Effector CD4-positive, alpha-beta T cell (primary cell): ENCODE measurements at regions not wholly inside any gene's neighbourhood (a gene's known extent, or its start where the extent isn't known, plus 50 kb on each side); places are given as distances from the start of the nearest gene placed in this dataset.
"Not testable (repeated sequence)": the region's sequence is repeated elsewhere in the genome, so short reads cannot be mapped to it uniquely, and the experiment has no call there.

Experiments used
- DNase-seq: peaks from one replicate; pipeline ENCODE4 v3.0.0-alpha.2; 2020

DNA sequence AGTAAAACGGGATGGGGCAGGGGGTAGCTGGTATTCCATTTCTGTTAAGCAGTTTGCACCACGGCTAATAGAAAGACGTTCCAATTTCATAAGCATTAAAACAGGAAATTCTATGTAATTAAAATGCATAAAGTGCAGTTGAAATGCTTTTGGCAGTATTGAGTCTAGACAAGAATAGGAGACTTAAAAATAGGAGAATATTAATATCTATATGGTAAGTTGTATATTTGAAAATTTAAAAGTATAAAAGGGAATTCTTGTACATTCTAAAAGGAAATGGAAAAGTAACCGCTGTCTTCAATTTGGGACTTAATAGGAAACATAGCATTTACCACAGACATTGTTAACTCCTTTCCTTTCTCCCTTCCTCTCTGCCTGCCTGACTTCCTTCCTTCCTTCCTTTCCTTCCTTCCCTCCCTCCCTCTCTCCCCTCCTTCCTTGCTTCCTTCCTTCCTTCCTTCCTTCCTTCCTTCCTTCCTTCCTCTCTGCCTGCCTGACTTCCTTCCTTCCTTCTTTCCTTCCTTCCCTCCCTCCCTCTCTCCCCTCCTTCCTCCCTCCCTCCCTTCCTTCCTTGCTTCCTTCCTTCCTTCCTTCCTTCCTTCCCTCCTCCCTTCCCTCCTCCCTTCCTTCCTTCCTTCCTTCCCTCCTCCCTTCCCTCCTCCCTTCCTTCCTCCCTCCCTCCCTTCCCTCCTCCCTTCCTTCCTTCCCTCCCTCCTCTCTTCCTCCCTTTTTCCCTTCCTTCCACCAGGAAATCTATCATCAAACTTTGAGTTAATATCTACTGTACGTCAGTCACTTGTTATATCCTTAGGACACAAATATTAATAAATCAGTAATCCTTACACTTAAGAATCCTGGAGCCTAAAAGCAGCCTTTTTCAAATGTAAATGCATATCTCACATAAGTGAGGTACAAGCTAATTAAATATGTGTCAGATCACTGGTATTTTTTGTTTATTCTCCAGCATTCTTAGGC lies 1049.3 kb downstream of the GALC start:
- no peak for DNase-seq

DNA sequence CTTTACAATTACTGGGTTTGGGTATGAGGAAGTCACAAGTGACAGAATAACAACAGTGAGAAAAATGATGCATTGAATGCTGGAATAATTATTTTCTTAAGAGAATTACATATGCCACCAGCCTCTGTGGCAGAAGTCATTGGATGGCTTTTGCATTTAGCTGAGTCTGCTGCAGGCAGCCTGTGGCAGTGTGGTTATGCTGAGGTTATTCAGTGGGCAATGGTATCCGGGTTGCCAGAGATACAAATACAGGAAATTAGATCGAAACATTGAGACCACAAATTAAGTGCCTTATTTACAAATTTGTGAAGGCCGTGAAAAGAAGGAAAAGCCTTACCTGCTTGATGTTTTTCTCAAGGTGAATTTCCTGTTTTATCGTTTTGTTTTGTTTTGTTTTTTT lies 1050.0 kb downstream of the GALC start:
- DNase-seq, result no peak

DNA sequence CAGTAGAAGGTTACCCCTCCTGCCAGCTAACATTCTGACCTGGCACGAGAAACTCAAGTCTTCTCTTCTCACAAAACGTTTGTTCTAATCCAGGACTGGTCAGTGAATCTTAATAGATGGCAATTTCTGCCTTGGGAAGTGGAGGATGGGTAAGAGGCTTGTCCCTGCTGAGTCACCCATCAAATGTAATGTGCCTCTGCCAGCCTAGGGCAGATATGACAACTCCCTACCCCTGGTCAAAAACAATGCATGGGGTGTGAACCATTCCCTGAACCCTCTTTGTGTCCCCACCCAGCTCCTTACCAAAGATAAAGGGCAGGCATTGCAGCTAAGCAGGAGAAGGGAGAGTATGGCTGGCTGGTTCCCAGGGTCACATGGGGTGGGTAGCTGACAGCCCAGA lies 1052.9 kb downstream of the GALC start:
- DNase-seq, result no peak

DNA sequence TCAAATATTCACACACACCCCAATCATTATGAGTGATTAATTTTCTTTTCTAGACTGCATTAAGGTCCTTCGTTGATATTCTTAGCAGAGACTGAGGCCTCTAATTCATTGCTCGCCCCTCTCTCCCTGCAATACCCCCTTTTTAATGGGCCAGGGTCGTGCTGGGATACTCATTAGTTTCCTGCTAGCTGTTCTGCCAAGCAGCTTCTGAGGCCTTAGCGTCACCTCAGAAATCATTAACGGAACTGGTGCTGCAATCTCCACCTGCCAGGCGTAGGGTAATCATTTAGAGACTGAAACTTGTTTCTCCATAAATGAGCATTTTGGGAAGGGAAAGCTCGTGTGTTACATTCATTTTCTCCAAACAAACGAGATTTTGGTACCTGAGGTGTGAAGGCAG lies 1054.7 kb downstream of the GALC start:
- no peak for DNase-seq

DNA sequence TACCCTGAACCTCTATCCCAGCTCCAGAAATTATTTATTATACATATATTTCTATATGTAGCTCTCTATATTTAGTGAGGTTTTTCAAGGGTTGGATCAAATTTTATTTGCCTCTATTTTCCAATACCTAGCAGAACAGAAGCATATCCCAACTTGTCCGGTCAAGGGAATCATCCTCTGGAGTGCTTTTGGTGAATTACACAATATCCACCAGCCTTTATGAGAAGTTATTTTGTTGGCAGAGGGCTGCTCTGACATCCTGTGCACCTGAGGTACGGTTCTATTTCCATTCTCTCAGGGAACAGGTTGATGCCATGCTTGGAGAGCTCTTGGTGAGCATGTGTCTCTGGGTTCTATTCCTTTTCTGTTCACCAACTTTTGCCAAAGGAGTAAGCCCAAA lies 1056.4 kb downstream of the GALC start:
- DNase-seq, result no peak

DNA sequence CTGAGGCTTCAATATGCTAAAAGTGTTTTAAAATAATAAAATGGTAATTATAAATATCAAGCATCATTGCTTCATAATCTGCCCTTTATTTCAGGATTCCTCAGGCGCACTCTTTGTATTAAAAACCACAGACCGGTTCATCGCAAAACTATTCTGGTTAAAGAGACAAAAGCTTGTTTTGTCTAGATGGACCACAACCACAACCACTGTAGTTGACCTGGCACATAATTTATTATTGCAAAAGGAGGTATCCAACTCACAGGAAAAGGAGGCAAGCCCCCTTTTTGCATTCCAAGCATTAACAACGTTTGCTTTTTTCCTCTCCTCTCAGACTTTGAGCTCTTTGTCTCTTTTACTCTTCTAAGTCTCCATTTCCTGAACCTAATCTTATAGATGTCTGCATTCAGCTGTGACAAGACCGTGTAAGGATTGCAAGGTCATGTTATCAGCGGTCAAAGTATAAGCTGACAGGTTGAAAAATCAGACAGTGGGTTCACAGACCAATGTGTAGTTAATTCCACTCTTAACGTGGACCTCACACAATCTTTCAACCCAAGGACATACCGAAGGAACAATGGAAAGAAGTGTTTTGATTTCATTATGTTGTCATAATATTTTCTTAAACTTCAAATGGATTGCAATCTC lies 1057.6 kb downstream of the GALC start:
- no peak for DNase-seq

DNA sequence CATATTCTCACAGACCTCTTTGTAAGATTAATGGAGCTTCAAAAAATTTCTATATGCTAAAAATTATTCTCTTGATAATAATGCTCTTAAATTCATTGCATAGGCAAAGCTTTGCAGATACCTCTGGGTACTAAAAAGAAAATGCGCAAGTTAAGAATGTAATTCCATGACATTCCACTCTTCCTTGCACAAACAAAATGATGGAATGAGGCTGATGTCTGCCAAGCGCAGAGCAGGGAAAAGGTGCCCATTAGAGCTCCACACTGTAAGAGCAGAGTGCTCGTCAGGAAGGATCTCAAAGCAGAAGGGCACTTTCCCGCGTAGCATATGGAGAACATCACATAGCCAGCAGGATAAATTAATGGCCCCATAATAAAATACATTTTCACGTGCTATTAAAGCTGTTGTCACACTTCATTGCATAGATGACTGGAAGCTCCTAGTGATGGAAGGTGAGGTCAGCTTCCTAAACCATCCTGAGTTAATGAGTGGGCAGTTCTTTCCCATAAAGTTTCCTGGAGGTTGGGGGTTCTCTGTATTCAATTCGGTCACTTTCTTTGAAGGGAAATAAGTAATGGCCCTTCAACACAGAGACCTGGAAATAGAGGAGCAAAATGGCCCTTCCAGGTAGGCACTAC lies 1058.9 kb downstream of the GALC start:
- DNase-seq, result no peak

DNA sequence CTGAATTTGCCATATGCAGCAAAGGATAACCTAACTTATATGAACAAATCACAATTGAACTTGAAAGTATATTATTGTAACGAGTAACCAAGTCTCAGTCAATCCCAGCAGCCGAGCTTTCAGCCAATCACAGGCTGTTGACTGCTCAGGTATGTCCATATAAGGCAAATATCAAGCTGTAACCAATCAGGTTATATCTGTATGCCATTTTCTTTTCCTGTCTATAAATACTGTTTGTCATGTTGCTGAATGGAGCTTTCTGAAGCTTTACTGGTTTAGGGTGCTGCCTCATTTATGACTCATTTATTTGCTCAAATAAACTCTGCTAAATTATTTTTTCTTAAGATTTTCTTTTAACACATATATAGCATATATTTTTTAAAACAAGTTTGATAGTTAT lies 1059.5 kb downstream of the GALC start:
- no peak for DNase-seq

DNA sequence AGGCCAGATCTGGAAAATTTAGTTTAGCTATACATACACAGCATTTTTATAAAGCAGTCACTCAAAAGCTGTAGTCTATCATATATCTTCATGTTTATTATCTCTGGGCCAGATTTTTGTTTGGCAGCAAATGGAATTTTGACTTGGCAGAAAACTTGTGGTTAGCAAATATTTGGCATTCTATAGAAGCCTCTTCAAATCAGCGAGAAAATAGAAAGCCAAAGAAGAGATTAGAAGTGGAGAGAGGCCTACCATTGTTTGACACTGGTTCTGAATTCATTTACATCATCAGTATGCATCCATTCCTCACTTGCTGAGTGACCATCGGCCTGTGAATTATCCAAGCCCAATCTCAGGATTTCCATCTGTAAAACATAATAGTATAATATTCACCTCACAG lies 1077.6 kb downstream of the GALC start:
- DNase-seq, result no peak

DNA sequence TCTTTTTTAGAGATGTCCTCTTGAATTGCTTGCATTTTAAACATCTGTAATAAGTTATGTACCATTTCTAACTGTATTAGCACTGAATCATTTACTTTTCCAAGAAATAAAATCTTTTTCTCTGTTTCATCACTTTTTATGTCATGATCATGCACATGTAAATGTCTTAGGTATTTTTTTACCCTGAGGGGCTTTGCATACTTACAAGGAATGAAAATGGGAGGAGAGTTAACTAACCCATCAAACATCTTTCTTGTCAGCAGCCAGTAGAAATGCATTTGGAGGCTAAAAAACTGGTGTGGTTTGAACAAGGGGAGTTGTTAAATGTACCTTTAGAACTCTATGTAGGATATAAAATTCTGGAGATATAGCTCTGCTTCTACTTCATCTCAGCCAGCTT lies 1080.3 kb downstream of the GALC start:
- no peak for DNase-seq

DNA sequence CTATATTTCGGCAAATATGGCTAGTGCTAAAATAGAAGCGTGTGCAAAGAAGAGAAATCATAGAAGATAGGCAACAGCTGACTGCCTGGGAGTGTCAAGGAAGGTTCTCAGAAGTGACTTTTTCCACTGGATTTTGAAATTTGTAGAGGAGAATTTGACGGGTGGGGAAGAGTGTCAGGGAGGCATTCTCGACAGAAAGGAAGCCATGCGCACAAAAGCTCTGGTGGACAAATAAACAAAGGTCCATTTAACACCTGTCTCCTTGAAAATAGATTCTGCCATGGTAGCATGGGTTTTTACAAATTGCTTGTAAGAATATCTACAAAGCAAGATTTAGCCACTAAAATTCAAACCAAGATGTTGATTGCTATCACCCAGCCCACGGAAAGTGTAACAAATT lies 1081.5 kb downstream of the GALC start:
- DNase-seq, result no peak

DNA sequence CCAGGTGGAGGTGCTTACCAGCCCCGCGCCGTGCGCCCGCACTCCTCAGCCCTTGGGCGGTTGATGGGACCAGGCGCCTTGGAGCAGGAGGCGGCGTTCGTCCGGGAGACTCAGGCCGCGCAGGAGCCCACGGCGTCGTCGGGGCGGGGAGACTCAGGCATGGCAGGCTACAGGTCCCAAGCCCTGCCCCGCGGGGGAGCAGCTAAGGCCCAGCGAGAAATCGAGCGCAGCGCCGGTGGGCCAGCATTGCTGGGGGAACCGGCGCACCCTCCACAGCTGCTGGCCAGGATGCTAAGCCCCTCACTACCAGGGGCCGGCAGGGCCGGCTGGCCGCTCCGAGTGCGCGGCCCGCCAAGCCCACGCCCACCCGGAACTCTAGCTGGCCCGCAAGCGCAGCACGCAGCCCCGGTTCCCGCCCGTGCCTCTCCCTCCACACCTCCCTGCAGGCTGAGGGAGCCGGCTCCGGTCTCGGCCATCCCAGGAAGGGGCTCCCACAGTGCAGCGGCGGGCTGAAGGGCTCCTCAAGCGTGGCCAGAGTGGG lies 1087.5 kb downstream of the GALC start:
- not testable (repeated sequence) for DNase-seq

DNA sequence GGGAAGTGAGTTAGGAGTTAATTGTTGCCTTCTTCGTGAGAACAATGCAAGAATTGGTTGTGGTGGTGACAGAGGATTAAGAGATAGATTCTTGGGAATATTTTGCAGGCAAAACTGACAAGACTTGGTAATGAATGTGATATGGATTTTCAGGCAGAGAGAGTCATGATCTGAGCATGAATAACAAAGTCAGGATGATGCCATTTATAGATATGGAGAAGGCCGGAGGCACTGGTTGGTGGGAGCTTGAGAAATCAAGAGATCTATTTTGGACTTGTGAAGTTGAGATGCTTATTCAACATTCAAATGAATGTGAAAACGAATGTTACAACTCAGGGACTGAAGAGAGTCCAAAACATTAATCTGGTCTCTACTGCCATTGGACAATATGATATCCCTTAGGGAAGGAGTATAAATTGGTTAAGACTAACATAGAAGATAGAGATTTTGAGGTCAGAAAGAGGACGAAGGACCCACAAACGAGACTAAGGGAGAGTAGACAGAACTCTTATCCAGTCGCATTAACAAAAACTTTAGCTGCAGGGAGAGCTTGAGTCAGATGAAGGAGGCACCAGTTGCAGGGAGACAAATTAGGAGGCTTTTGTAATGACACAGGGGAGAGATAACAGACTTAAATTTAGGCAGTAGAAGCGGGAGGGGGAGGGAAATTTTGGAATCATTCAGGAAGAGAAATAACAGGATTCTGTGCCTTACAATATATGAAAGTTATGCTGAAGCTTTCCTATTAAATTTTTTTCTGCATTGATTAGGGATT lies 1090.6 kb downstream of the GALC start:
- no peak for DNase-seq

DNA sequence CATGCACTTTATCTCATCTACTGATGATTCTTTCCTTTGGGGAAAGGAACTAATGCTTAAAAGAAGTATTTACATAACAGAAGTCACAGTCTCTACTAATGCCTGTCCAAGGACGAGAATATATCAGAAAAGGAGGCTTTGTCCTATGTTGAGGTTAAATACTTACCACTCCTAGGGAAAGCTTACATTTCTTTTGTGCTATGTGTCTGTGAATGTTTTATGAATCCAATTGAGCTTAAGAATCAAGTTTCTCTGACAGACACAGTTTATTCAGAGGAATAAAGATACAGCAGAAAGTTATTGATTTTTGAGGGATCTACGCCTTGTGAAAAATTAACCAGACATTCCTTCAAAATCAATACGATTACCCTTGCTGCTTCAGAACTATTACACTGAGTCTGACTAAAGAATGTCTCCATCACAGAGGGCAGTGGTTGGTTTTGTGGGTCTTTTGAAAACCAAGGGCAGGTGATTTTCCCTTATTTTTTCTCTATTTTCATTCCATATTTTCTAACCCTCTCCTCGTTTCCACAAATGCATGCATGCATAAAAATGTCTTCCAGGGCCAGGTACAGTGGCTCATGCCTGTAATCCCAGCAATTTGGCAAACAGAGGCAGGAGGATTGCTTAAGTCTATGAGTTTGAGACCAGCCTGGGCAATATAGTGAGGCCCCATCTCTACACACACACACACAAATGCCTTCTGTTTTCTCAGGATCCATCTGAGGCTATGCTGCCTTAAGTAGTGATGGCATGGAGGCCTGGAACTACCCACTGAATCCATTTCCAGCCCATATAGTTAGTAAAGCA lies 1095.1 kb downstream of the GALC start:
- no peak for DNase-seq

DNA sequence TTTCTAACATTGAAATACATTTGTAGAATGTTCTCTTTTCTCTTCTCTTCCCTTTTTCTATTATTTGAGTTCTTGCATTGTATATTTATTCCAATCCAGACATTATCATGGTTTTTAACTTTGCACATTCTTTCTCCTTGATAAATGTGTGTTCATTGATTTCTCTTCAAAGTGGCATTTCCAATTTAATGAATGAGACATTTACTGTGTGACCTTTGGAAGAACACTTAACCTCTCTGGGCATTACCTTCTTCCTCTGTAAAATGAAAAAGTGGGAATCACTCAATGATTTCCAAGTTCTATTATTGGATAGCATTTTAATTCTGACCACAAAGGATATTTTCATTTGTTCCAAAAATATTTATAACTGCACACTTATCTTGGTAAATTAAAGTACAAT lies 1095.8 kb downstream of the GALC start:
- no peak for DNase-seq

DNA sequence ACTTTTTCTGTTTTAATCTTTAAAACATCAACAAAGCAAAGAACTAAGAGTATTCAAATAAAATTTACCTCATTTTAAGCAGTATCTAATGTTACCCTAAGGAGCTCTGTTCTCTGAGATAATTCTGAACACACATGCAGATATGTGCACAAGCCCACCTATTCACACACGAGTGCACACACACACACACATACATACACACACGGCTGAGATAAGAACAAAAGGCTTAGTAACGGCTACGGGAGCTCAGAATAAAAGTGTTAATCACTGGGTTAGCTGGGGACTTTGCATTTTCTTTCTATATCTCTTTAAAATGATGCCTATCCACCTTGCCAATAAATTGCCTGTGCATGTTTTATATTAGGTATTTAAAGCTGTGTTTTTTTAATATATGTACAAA lies 1096.3 kb downstream of the GALC start:
- DNase-seq, result no peak

DNA sequence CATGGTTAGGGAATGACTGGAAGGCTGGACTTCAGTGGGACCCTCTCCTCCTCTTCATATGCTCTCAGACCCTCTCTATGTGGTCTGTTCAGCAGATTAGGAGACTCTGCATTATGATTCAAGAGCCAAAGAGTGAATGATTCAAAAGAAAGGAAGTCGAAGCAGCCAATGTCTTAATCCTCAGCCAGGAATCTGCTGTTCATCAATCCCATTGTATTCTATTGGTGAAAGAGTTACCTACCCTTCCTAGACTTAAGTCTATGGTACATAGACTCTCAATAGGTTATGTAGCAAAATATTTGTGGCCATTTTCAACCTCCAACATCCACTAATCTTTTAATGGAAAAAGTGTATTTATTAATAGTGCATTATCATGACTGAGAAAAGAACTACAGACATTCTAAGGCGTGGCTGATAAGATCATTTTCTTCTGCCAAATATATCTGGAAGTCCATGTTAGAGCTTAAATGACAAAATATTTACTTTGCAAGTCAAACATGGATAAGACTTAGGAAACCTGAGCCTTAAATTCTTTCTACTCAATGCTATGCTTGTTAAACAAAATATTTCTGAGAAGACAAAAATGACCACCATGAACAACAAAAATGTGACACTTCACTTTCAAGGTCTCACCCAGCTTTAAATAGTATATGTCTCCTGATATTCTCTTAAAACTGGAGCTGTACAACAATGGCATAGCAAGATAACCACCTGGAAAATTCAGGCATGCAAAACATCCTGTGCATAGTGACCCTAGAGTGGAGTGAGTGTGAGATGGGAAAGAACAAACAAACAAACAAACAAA lies 1100.6 kb downstream of the GALC start:
- no peak for DNase-seq

DNA sequence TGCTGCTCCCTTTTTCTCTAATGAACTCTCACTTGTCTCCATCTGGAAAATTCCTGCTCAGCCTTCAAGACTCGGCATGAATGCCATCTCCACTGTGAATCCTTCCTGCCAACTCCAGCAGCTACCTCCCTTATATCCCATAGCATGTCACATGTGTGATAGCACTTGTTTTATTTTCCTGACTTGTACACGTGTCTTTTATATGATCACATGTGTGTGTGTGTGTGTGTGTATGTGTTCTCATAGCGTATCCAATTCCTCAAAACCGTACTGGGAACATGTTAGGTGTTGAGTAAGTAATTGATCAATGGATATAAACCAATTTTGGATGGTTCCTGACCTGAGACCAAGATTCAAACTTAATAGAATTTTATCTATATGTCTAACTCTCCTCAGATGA lies 1107.7 kb downstream of the GALC start:
- no peak for DNase-seq

DNA sequence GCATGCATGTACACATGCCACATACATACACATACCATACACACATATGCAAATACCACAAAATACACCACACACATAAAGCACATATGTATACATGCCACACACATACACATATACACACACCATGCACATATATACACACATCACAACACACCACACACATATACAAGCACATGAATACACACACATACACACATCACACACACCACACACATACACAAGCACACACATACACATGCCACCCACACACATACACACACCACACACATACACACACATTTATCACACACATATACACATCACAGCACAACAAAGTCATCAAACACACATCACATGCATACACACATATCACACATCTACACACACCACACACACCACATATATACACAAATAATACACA lies 1108.5 kb downstream of the GALC start:
- no peak for DNase-seq

DNA sequence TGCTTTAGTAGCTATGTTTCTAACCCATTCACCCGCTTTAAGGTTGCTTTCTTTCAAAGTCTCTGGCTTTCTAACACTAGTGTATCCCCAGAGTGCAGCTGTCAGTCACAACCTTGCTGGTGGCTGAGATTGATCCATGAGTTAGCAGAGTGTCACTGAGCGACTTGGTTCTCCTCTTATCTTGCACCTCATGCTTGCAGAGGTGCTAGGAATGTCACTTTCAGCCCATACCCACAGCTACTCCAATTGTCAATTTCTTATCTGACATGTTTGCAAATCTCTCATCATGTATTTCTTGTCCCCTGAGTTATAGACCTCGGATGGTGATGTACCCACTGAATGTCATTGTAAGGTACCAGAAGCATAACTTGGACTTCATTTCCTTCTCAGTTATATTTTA lies 1110.2 kb downstream of the GALC start:
- DNase-seq, result no peak

DNA sequence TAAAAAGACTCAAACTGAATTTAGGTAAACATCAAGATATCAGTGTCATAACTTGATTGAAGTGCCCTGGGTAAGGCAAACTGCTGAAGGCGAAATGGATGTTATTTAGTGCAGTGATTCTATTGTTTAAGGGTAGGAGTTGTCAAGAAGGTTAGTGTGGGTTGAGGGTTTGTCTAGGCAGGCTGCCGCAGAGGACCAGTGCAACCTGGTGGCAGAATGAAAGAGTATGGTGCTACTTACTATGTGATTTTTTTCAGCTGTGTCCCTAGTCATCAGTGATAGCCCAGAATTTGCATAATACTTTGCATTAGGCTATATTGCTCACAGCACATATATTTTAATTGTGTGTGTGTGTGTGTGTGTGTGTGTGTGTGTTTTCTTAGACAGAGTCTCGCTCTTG lies 1127.0 kb downstream of the GALC start:
- DNase-seq, result no peak
